Pancreas (tissue), 10 donors: ENCODE measurements at regions not wholly inside any gene's neighbourhood (a gene's known extent, or its start where the extent isn't known, plus 50 kb on each side); places are given as distances from the start of the nearest gene placed in this dataset.

Source experiments
- ATAC-seq, 4 donors: fragments of 200-7000 bp; cut with Tn5 transposase; one replicate each; pipeline versions ENCODE4 v1.8.0 to v1.9.1; 2020; ENCODE audit warnings: mild to moderate bottlenecking in 4 of 4, moderate library complexity in 4 of 4
- DNase-seq, 6 donors: peaks; one replicate each; pipeline ENCODE4 v3.0.0-alpha.2; 2020
- FAIRE-seq: peaks from 2 replicates; lab custom pipeline; 2012; peaks lifted over from hg19 to GRCh38; lab: Jason Lieb, UNC
- H3K27ac ChIP-seq, 4 donors: fragments of 200-600 bp; sonication (generic); 1 replicate in 3 of 4; 2 replicates in 1 of 4; pipeline versions ENCODE4 v1.5.0 to v1.8.0; 2020
- H3K27me3 ChIP-seq, 4 donors: fragments of 200-600 bp; one replicate each; pipeline ENCODE4 v1.8.0; 2021
- H3K36me3 ChIP-seq, 3 donors: fragments of 200-600 bp; sonication (generic) in 1 of 3; one replicate each; pipeline versions ENCODE4 v1.5.0 to v1.8.0; 2020 to 2021
- H3K4me1 ChIP-seq, 3 donors: fragments of 200-600 bp; one replicate each; pipeline ENCODE4 v1.8.0; 2021
- H3K4me3 ChIP-seq, 4 donors: fragments of 200-600 bp; sonication (generic) in 2 of 4; one replicate each; pipeline versions ENCODE4 v1.5.0 to v1.8.0; 2020 to 2021
- H3K9me3 ChIP-seq, 4 donors: fragments of 200-600 bp; one replicate each; pipeline ENCODE4 v1.8.0; 2021
- WGBS, 2 donors: extraction: QIAGEN DNeasy Blood & Tissue Kit; methylation state at CpG; one replicate each; pipeline ENCODE4 v1.1.7; 2013; 5-methylcytosine and 5-hydroxymethylcytosine counted together
- intact Hi-C, 3 donors: fragments of 100-400 bp; cut with DNase I; formaldehyde crosslinking; loops; one replicate each; pipeline versions ENCODE4 v1.11.1 to v1.14.2; 2022
- TF ChIP-seq, protein P1 (sequence below), 4 donors: fragments of 200-600 bp; sonication (generic) in 3 of 4; IDR thresholded peaks; one replicate each; pipeline versions ENCODE4 v1.5.0 to v1.8.0; 2021; ENCODE audit warnings: antibody characterized with exemption in 4 of 4
- donor health status: healthy with polysubstance abuse.
- donor health status: DM: no; HTN: no; CAD: no; lungs with moderate emphysema.
- donor health status: DM: no; HTN: no; CAD: no.
- donor health status: control.
- donor health status: control.
- donor health status: Bipolar disorder and iron deficiency.
- donor health status: DM: yes; HTN: yes; CAD: no.
- donor health status: DM: no; HTN: no; CAD: no.
- donor health status: DM: no; HTN: no; CAD: no.
- donor health status: DM: yes; HTN: yes; CAD: no.

DNA sequence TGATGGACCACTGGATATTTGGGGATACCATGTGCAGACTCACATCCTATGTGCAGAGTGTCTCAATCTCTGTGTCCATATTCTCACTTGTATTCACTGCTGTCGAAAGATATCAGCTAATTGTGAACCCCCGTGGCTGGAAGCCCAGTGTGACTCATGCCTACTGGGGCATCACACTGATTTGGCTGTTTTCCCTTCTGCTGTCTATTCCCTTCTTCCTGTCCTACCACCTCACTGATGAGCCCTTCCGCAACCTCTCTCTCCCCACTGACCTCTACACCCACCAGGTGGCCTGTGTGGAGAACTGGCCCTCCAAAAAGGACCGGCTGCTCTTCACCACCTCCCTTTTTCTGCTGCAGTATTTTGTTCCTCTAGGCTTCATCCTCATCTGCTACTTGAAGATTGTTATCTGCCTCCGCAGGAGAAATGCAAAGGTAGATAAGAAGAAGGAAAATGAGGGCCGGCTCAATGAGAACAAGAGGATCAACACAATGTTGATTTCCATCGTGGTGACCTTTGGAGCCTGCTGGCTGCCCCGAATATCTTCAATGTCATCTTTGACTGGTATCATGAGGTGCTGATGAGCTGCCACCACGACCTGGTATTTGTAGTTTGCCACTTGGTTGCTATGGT is 54.5 kb upstream of the HNRNPA0 start:
- FAIRE-seq (no peak), DNase-seq (no peak), ATAC-seq (no peak)
- peaks cover 0 to under 1% (median 0%) of the 10 kb centered on the region in 3 donors for H3K4me1 ChIP-seq
- H3K27ac ChIP-seq = no peak overlapping the region
- H3K27me3 ChIP-seq = no peaks in the 10 kb centered on the region
- H3K36me3 ChIP-seq = no peaks in the 10 kb centered on the region
- TF ChIP-seq, protein P1, sequence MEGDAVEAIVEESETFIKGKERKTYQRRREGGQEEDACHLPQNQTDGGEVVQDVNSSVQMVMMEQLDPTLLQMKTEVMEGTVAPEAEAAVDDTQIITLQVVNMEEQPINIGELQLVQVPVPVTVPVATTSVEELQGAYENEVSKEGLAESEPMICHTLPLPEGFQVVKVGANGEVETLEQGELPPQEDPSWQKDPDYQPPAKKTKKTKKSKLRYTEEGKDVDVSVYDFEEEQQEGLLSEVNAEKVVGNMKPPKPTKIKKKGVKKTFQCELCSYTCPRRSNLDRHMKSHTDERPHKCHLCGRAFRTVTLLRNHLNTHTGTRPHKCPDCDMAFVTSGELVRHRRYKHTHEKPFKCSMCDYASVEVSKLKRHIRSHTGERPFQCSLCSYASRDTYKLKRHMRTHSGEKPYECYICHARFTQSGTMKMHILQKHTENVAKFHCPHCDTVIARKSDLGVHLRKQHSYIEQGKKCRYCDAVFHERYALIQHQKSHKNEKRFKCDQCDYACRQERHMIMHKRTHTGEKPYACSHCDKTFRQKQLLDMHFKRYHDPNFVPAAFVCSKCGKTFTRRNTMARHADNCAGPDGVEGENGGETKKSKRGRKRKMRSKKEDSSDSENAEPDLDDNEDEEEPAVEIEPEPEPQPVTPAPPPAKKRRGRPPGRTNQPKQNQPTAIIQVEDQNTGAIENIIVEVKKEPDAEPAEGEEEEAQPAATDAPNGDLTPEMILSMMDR (IDR thresholded peaks at IDR 0.05) = no peak
- intact Hi-C loops = no loop called here
- H3K9me3 ChIP-seq = no peaks in the 10 kb centered on the region
- H3K4me3 ChIP-seq = no peak overlapping the region
- WGBS, 2 donors = 55 to 61% methylated on average over 9 of the region's 9 CpGs

DNA sequence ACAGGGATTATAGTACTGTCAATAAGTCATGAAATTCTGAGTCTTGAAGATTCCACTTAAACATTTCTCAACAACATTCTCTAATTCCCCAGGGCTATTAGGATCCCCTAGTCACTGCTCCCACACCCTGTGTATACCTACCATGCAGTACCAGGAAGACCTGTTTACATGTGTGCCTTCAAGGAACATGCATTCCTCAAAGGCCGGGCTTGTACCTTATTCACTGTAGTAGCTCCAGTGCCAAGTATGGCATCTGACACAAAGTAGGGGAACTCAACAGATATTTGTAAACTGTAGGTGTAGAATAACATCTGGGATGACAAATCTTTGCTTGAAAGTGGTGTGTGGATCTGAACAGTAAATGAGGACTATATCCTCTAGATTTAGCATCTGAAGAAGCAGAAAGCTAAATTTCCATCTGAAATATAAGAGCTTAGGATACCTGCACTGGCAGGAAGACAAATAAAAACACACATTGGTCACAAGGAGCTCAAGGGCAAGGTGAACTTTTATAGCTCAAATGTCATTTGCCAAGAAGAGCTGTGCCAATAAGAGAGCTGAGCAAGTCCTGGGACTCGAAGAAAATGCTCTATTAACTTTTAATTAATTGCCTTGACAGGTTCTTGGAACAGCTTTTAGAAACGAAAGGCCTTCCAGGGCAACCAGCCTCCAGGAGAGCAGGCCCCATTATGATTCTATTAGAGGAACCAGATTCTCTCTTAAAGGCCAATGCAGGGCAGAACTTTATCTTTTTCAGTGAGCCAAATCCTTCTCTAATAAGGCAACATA is 52.3 kb upstream of the MYOT start:
- FAIRE-seq = no peak
- Histone ChIP-seq H3K36me3 (no peaks in the 10 kb centered on the region), H3K4me1 (peaks cover 0 to 13% (median 11%) of the 10 kb centered on the region in 3 donors), H3K4me3 (no peak overlapping the region), H3K27me3 (no peaks in the 10 kb centered on the region), H3K9me3 (no peaks in the 10 kb centered on the region), H3K27ac (peak overlapping the region in 1 of 4 donors; percentile 27)
- DNase-seq = peak in 1 of 6 donors; percentile 9
- 15% methylated on average over 3 of the region's 3 CpGs for WGBS, 2 donors
- intact Hi-C loops = no loop called here
- TF ChIP-seq, protein P1 (IDR thresholded peaks at IDR 0.05) = no peak
- peak; percentile 70 to 90 (median 80) for ATAC-seq
